Transverse colon (tissue), 4 donors: ENCODE measurements at regions not wholly inside any gene's neighbourhood (a gene's known extent, or its start where the extent isn't known, plus 50 kb on each side); places are given as distances from the start of the nearest gene placed in this dataset.

Source experiments
- DNase-seq: peaks from one replicate; pipeline ENCODE4 v3.0.0-alpha.2; 2019
- H3K27ac ChIP-seq, 4 donors: fragments of 200-600 bp; sonication (generic); 2 replicates each; pipeline ENCODE4 v1.5.1; 2016 to 2018; ENCODE audit warnings: inconsistent platforms in 4 of 4
- H3K27me3 ChIP-seq: fragments of 200-600 bp; sonication (generic); 2 replicates; pipeline ENCODE4 v1.5.1; 2017; ENCODE audit warnings: inconsistent platforms
- H3K36me3 ChIP-seq, 4 donors: fragments of 200-600 bp; sonication (generic); 2 replicates each; pipeline ENCODE4 v1.5.1; 2017 to 2019; ENCODE audit warnings: inconsistent platforms in 4 of 4
- H3K4me1 ChIP-seq, 4 donors: fragments of 200-600 bp; sonication (generic); 2 replicates each; pipeline ENCODE4 v1.5.1; 2017 to 2020; ENCODE audit warnings: inconsistent platforms in 4 of 4
- H3K4me3 ChIP-seq, 4 donors: fragments of 200-600 bp; sonication (generic); 1 replicate in 1 of 4; 2 replicates in 3 of 4; pipeline versions ENCODE4 v1.5.1 to v1.6.1; 2017 to 2019; ENCODE audit warnings: inconsistent platforms in 4 of 4
- H3K9me3 ChIP-seq, 2 donors: fragments of 200-600 bp; sonication (generic); 2 replicates each; pipeline ENCODE4 v1.5.1; 2017 to 2019; ENCODE audit warnings: inconsistent platforms in 2 of 2
- EP300 ChIP-seq: sonication (generic); formaldehyde crosslinking; IDR thresholded peaks from one replicate; pipeline ENCODE4 v1.6.1; 2017; ENCODE audit warnings: antibody characterized with exemption, low read depth
- POLR2A ChIP-seq: fragments of 450-650 bp; IDR thresholded peaks from one replicate; pipeline ENCODE4 v1.6.1; 2016; ENCODE audit warnings: antibody characterized with exemption, mild to moderate bottlenecking, moderate library complexity
- POLR2AphosphoS5 ChIP-seq, 3 donors: sonication (generic); formaldehyde crosslinking; IDR thresholded peaks; one replicate each; pipeline ENCODE4 v1.6.1; 2016; ENCODE audit warnings: antibody characterized with exemption in 3 of 3
- WGBS, 2 donors: methylation state at CpG; one replicate each; pipeline ENCODE4 v1.1.5; 2018; ENCODE audit warnings: low coverage in 1 of 2; 5-methylcytosine and 5-hydroxymethylcytosine counted together
- in situ Hi-C, 4 donors: fragments of 200-750 bp; cut with MboI; loops; one replicate each; pipeline versions ENCODE4 v1.15.0 to v1.15.1; 2017; ENCODE audit warnings: low sequenced_read_pairs in 3 of 4, low pct_ligation_motif_present in 1 of 4, low pct_unique_long_range_greater_than_20kb in 1 of 4
- intact Hi-C: fragments of 100-400 bp; cut with DNase I; formaldehyde crosslinking; loops from one replicate; pipeline ENCODE4 v1.15.1; 2023; ENCODE audit warnings: low total_unique reads
- TF ChIP-seq, protein P1 (sequence below), 5 experiments: fragments of 200-600 bp in 3 of 5; fragments of 450-650 bp in 2 of 5; sonication (generic) in 3 of 5; IDR thresholded peaks; 1 replicate in 2 of 5; 2 replicates in 3 of 5; pipeline ENCODE4 v1.5.1; 2016 to 2017; ENCODE audit warnings: antibody characterized with exemption in 5 of 5, inconsistent platforms in 3 of 5, mild to moderate bottlenecking in 2 of 5, moderate library complexity in 1 of 5

DNA sequence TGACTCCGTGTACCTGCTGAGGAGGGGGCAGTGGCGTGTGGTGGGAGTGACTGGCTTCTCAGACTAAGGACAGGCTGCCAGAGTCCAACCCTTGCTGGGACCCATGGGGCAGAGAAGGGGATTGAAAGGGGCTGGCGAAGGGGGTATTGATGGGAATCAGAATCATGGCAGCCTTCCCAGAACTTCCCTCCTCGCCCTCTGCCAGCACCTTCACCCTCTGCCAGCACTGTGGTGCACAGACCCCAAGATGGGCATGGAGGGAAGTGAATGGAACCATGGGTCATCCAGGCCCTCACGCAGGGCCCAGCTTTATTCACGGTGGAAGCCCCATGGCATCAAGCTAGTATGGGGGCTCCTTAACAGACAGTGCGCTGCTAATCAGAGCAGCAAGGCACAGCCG lies 76.8 kb downstream of the IRX5 start:
- in situ Hi-C loops: no loop called here
- no peak overlapping the region for H3K27ac ChIP-seq
- intact Hi-C loops: no loop called here
- no peaks in the 10 kb centered on the region for H3K9me3 ChIP-seq
- no peak overlapping the region for H3K4me3 ChIP-seq
- H3K27me3 ChIP-seq: no peaks in the 10 kb centered on the region
- H3K36me3 ChIP-seq: no peaks in the 10 kb centered on the region
- DNase-seq: no peak
- 74 to 100% methylated on average over 1 to 8 of the region's 8 CpGs for WGBS, 2 donors
- H3K4me1 ChIP-seq: no peaks in the 10 kb centered on the region
- no peak for TF ChIP-seq POLR2AphosphoS5 (IDR thresholded peaks at IDR 0.05)
- TF ChIP-seq, protein P1, sequence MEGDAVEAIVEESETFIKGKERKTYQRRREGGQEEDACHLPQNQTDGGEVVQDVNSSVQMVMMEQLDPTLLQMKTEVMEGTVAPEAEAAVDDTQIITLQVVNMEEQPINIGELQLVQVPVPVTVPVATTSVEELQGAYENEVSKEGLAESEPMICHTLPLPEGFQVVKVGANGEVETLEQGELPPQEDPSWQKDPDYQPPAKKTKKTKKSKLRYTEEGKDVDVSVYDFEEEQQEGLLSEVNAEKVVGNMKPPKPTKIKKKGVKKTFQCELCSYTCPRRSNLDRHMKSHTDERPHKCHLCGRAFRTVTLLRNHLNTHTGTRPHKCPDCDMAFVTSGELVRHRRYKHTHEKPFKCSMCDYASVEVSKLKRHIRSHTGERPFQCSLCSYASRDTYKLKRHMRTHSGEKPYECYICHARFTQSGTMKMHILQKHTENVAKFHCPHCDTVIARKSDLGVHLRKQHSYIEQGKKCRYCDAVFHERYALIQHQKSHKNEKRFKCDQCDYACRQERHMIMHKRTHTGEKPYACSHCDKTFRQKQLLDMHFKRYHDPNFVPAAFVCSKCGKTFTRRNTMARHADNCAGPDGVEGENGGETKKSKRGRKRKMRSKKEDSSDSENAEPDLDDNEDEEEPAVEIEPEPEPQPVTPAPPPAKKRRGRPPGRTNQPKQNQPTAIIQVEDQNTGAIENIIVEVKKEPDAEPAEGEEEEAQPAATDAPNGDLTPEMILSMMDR (IDR thresholded peaks at IDR 0.05): no peak
- no peak for TF ChIP-seq EP300
- TF ChIP-seq POLR2A: no peak

DNA sequence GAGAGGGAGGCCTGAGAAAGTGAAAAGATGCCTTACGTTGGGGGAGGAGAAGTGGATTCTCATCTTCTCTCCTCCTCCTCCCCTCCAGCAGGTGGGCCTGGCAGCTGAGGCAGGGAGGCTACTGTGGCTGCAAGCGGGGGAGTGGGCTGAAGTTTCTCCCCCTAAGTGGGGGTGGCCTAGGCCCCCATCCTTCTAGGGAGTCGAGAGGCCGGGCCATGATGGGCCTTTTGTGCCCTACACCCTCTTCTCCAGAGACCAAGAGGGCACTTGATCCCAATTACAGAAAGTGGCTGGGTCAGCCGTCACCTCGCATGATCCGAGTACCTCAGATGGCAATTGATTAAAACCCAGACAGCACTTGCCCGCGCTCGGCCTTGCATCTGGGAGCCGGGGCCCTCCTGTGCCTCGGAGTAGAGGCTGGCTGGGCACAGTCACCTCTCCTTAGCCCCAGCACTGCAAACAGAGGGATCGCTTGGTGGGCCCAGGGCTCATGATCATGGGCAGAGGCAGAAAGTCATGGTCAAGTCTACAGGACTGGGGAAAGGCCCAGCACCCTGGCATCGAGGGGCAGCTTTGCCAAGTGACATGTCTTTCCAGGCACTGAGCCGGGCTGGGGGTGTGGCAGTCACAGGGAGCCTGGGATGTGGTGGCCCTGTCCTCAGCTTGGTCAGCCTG lies 78.3 kb downstream of the IRX5 start:
- H3K4me3 ChIP-seq: no peak overlapping the region
- 85% methylated on average over 15 of the region's 15 CpGs; no CpG with 5 or more reads in 1 of the 2 donors for WGBS, 2 donors

DNA sequence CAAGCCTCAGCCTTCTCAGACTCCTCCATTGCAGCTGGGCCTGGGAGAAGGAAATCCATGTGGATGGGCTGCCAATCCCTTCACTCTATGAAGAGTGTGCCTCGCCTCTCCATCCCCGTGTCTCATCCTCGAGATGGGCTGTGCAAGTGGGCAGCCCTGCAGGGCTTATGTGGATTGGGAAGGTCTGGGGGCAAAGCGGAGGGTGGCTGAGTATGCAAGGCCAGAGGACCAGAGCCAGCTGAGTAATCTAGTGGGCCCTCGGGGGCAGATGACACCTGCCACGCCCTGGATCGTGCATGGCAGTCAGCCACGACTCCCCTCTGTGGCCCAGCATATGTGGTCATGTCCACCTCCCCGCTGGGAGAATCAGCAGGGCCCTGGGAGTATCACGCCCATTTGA lies 78.9 kb downstream of the IRX5 start:
- 68% methylated on average over 10 of the region's 10 CpGs; no CpG with 5 or more reads in 1 of the 2 donors for WGBS, 2 donors
- Histone ChIP-seq H3K36me3 (no peaks in the 10 kb centered on the region), H3K9me3 (no peaks in the 10 kb centered on the region), H3K4me1 (no peaks in the 10 kb centered on the region), H3K4me3 (no peak overlapping the region), H3K27ac (no peak overlapping the region), H3K27me3 (no peaks in the 10 kb centered on the region)
- intact Hi-C loops: no loop called here
- TF ChIP-seq POLR2A: no peak
- TF ChIP-seq, protein P1 (IDR thresholded peaks at IDR 0.05): no peak
- TF ChIP-seq EP300: no peak
- no peak for TF ChIP-seq POLR2AphosphoS5 (IDR thresholded peaks at IDR 0.05)
- in situ Hi-C loops: no loop called here
- DNase-seq: no peak

More for the DNA sequence above, 78.3 kb downstream of the IRX5 start:
- H3K9me3 ChIP-seq: no peaks in the 10 kb centered on the region
- H3K27ac ChIP-seq: no peak overlapping the region
- no peak for DNase-seq
- no peaks in the 10 kb centered on the region for H3K4me1 ChIP-seq
- in situ Hi-C loops (no loop called here), intact Hi-C loops (no loop called here)
- H3K36me3 ChIP-seq: no peaks in the 10 kb centered on the region
- no peak for TF ChIP-seq POLR2AphosphoS5 (IDR thresholded peaks at IDR 0.05)
- no peak for TF ChIP-seq EP300
- no peak for TF ChIP-seq POLR2A
- TF ChIP-seq, protein P1 (IDR thresholded peaks at IDR 0.05): no peak
- no peaks in the 10 kb centered on the region for H3K27me3 ChIP-seq

DNA sequence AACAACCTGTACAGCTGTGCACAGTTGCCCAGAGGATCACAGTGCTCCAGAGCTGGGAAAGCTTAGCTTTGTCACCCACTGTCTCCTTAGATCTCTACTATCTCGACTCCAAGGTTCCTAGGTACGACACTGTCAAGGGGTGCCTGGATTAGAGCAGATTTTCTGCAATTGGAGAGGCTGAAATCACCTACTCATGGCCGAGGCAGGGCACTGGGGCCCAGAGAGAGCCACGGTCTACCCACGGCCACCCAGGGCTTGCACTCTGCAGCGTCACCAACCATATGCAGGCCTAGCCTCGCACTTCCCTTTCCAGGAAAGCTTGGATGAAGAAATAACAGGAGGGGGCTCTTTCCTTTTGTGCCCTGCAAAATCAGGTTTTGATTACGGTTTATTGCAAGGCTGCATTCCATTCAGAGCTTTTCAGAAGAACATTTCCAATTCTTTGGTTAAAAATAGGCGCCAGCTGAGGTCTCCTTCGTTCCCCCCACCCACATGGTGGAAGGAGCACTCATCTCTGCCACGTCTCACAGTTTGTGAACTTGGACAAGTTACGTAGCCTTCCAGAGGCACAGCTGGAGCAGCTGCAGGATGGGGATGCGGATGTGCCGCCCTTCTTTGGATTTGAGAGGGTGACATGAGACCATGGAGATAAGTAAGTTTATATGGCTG lies 80.0 kb downstream of the IRX5 start:
- whole genome bisulfite sequencing, 2 donors: 58 to 68% methylated on average over 3 to 14 of the region's 14 CpGs
- in situ Hi-C loops (no loop called here), intact Hi-C loops (no loop called here)
- H3K4me3 ChIP-seq: no peak overlapping the region
- no peaks in the 10 kb centered on the region for H3K4me1 ChIP-seq
- H3K9me3 ChIP-seq: no peaks in the 10 kb centered on the region
- H3K27me3 ChIP-seq: no peaks in the 10 kb centered on the region
- TF ChIP-seq POLR2AphosphoS5 (IDR thresholded peaks at IDR 0.05) (no peak), EP300 (no peak), POLR2A (no peak)
- TF ChIP-seq, protein P1 (IDR thresholded peaks at IDR 0.05): no peak
- H3K36me3 ChIP-seq: no peaks in the 10 kb centered on the region
- H3K27ac ChIP-seq: no peak overlapping the region
- DNase-seq: no peak
